Chondrocyte (in vitro differentiated cells): ENCODE measurements at regions not wholly inside any gene's neighbourhood (a gene's known extent, or its start where the extent isn't known, plus 50 kb on each side); places are given as distances from the start of the nearest gene placed in this dataset.

ENCODE experiments used
- DNase-seq: peaks from one replicate; pipeline ENCODE4 v3.0.0; 2021; ENCODE audit warnings: mixed read lengths, low spot score
- H3K27ac Mint-ChIP-seq: one replicate; pipeline ENCODE4 v1.8.0; 2021; ENCODE audit warnings: mild to moderate bottlenecking, moderate library complexity, mixed read lengths; ENCODE audit not compliant: unreplicated experiment
- H3K27me3 Mint-ChIP-seq: 2 replicates; pipeline ENCODE4 v1.8.0; 2021; ENCODE audit warnings: low read depth, mixed read lengths
- H3K36me3 Mint-ChIP-seq: 2 replicates; pipeline ENCODE4 v1.8.0; 2021; ENCODE audit warnings: low read depth, mixed read lengths
- H3K4me1 Mint-ChIP-seq: 2 replicates; pipeline ENCODE4 v1.8.0; 2021; ENCODE audit warnings: low read depth, mild to moderate bottlenecking, mixed read lengths
- H3K4me3 Mint-ChIP-seq: one replicate; pipeline ENCODE4 v1.8.0; 2021; ENCODE audit warnings: mild to moderate bottlenecking, moderate library complexity, mixed read lengths; ENCODE audit not compliant: unreplicated experiment
- H3K9me3 Mint-ChIP-seq: 2 replicates; pipeline ENCODE4 v1.8.0; 2021; ENCODE audit warnings: low read depth, mixed read lengths
- CTCF ChIP-seq: fragments of 200-600 bp; sonication (generic); IDR thresholded peaks from 2 replicates; pipeline ENCODE4 v1.5.0; 2021; ENCODE audit warnings: antibody characterized with exemption, mild to moderate bottlenecking, moderate library complexity

DNA sequence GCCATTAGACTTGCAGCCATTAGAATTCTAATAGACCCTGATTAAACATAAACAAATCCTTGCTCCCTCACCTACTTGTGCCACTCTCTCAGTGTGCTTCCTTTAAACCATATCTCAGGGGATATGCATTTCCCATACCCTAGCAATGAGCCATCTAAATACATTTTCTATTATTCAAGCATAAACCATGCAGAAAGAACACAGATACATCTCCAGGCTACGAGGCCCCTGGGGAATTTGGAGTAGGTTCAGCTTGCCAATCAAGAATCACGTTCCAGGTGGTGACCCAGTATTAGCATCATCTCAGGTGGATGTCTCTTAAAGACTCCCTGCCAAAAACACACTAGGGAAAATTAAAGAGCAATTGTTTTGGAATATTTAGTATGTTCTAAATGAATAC is 93.0 kb upstream of the CCL21 start:
- TF ChIP-seq CTCF, result no peak
- Mint-ChIP-seq H3K4me1 (no peaks in the 10 kb centered on the region), H3K36me3 (no peaks in the 10 kb centered on the region)

DNA sequence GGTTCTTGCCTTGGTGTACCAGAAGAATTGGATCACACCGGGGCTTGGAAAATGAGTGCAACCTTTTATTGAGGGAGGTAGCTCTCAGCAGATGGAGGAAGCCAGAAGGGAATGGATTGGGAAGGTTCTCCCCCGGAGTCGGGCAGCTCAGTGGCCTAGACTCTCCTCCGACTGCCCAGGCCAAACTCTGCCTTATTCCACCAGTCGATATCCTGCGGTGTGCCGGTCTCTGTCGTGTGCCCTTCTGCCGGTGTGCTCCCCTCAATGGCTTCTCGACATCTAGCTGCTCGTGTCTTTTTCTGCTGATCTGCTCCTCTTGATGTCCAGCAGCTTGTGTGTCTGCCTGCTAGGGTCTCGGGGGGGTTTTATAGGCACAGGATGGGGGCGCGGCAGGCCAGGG is 87.4 kb upstream of the CCL21 start:
- DNase-seq, result no peak
- Mint-ChIP-seq H3K9me3 (peaks cover 2% of the 10 kb centered on the region), H3K36me3 (no peaks in the 10 kb centered on the region), H3K4me3 (no peak overlapping the region), H3K27ac (no peak overlapping the region), H3K27me3 (peaks cover 50% of the 10 kb centered on the region), H3K4me1 (no peaks in the 10 kb centered on the region)
- TF ChIP-seq CTCF, result no peak

More for the DNA sequence above, 93.0 kb upstream of the CCL21 start:
- Mint-ChIP-seq H3K4me3 (no peak overlapping the region), H3K27ac (no peak overlapping the region), H3K27me3 (peaks cover 34% of the 10 kb centered on the region), H3K9me3 (peaks cover 13% of the 10 kb centered on the region)
- no peak for DNase-seq

GRCh38 chr9:34796924-34797323 is 87.0 kb upstream of the CCL21 start:
- no peak overlapping the region for H3K4me3 Mint-ChIP-seq
- TF ChIP-seq CTCF, result no peak
- H3K27ac Mint-ChIP-seq, result no peak overlapping the region
- no peaks in the 10 kb centered on the region for H3K36me3 Mint-ChIP-seq
- no peaks in the 10 kb centered on the region for H3K9me3 Mint-ChIP-seq
- DNase-seq, result no peak
- peaks cover 47% of the 10 kb centered on the region for H3K27me3 Mint-ChIP-seq
- no peaks in the 10 kb centered on the region for H3K4me1 Mint-ChIP-seq

DNA sequence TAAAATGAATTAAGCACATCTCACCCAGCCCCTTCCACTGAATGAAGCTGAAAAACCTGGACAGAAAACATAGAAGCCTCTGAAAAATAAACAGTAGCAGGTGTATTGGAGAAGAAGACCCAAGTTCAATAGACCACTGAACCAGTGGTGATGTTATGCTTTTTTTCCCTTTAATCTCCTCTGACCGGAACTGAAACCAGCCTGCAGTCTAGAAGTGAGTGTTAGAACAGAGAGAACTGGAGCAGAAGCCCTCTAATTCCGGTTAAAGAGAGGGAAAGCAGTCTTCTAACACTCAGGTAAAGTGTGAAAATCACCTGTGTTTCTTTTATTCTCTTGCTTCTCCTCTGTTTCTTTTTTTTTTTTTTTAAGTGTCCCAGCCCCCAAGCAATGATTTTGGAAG is 83.5 kb upstream of the CCL21 start:
- Mint-ChIP-seq H3K27me3 (peaks cover 48% of the 10 kb centered on the region), H3K4me1 (no peaks in the 10 kb centered on the region), H3K9me3 (no peaks in the 10 kb centered on the region), H3K4me3 (no peak overlapping the region), H3K36me3 (no peaks in the 10 kb centered on the region), H3K27ac (no peak overlapping the region)
- TF ChIP-seq CTCF, result no peak
- DNase-seq, result no peak

GRCh38 chr9:34783951-34784487 is 74.1 kb upstream of the CCL21 start:
- no peak for TF ChIP-seq CTCF
- no peaks in the 10 kb centered on the region for H3K36me3 Mint-ChIP-seq
- no peak overlapping the region for H3K27ac Mint-ChIP-seq

More at GRCh38 chr9:34783951-34784487, 74.1 kb upstream of the CCL21 start:
- Mint-ChIP-seq H3K4me1 (no peaks in the 10 kb centered on the region), H3K4me3 (no peak overlapping the region), H3K27me3 (peaks cover 24% of the 10 kb centered on the region), H3K9me3 (no peaks in the 10 kb centered on the region)
- DNase-seq, result no peak
